ENCODE measurements at regions not wholly inside any gene's neighbourhood (a gene's known extent, or its start where the extent isn't known, plus 50 kb on each side); places are given as distances from the start of the nearest gene placed in this dataset.

DNA sequence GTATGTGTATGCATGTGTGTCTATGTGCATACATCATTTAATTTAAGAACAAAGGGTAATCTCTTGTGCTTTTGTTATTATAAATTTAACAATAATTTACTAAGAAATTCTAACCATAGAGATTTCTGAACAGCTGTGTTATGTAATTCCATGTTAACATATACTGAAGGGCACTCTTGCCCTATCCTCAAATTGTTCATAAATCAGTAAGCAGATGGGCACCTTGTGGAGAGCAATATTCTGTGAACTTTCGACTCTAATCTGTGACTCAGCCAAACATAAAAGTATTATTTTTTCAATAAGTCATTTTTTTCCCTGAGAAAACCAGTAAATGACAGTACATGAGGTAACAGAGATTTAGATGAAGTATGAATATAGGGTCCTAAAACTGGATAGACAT lies 938.3 kb upstream of the CRIM1 start:
- CTCF ChIA-PET, result no interaction called here
- ATAC-seq (ENCODE audit: low read depth) (no peak), DNase-seq (no peak)
- POLR2A ChIA-PET, result no interaction called here
- Mint-ChIP-seq H3K27ac (no peak overlapping the region), H3K4me3 (no peak overlapping the region), H3K36me3 (ENCODE audit: low read depth) (no peaks in the 10 kb centered on the region), H3K4me1 (no peaks in the 10 kb centered on the region), H3K27me3 (no peaks in the 10 kb centered on the region), H3K9me3 (peaks cover 4% of the 10 kb centered on the region)
- intact Hi-C loops (cut with micrococcal nuclease), result no loop called here
- TF ChIP-seq CTCF (IDR thresholded peaks at IDR 0.05), result no peak

- ChIA-PET CTCF (no interaction called here), POLR2A (no interaction called here)
- TF ChIP-seq CTCF (IDR thresholded peaks at IDR 0.05), result no peak
- ATAC-seq (ENCODE audit: low read depth) (no peak), DNase-seq (no peak)
- no peaks in the 10 kb centered on the region for H3K4me1 Mint-ChIP-seq
- peaks cover 2% of the 10 kb centered on the region for H3K9me3 Mint-ChIP-seq
- no peak overlapping the region for H3K27ac Mint-ChIP-seq
- no peak overlapping the region for H3K4me3 Mint-ChIP-seq
- H3K36me3 Mint-ChIP-seq (ENCODE audit: low read depth), result no peaks in the 10 kb centered on the region
- H3K27me3 Mint-ChIP-seq, result no peaks in the 10 kb centered on the region
- intact Hi-C loops (cut with micrococcal nuclease), result no loop called here
Observed at GRCh38 chr2:35416391-35417140, 939.0 kb upstream of the CRIM1 start.

DNA sequence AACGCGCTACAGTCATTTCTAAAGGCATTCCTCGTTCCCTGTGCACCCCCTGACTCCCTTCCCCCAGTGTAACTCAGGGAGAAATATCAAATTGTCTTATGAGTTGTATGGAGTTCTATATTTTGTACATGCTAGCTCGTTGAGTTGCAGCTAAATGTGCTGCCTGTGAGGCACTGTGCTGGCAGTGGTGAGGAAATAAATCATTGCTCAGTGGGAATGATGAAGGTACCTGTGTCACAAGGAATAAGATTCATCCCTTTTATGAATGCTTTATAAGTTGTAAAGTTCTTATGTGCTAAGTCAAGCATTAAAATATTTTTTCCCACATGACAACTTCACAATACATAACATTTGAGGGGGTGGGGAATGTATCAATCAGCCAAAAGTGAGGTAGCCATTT lies 939.6 kb upstream of the CRIM1 start:
- Mint-ChIP-seq H3K27me3 (no peaks in the 10 kb centered on the region), H3K4me3 (no peak overlapping the region), H3K9me3 (peaks cover 2% of the 10 kb centered on the region), H3K27ac (no peak overlapping the region), H3K4me1 (no peaks in the 10 kb centered on the region), H3K36me3 (ENCODE audit: low read depth) (no peaks in the 10 kb centered on the region)
- intact Hi-C loops (cut with micrococcal nuclease), result no loop called here
- POLR2A ChIA-PET, result no interaction called here
- CTCF ChIA-PET, result interaction anchor here (0.6 kb wide), 1 partner anchor 237 kb away, joined by 3 read pairs; no protein-coding TSS in a partner anchor
- no peak for ATAC-seq (ENCODE audit: low read depth)
- no peak for TF ChIP-seq CTCF (IDR thresholded peaks at IDR 0.05)
- no peak for DNase-seq

GRCh38 chr2:35415282-35415681 lies 940.3 kb upstream of the CRIM1 start:
- CTCF ChIA-PET, result interaction anchor here (0.6 kb wide), 1 partner anchor 238 kb away, joined by 3 read pairs; no protein-coding TSS in a partner anchor
- H3K9me3 Mint-ChIP-seq, result peaks cover 2% of the 10 kb centered on the region
- TF ChIP-seq CTCF (IDR thresholded peaks at IDR 0.05), result no peak
- no peaks in the 10 kb centered on the region for H3K36me3 Mint-ChIP-seq (ENCODE audit: low read depth)
- no peak overlapping the region for H3K27ac Mint-ChIP-seq
- ATAC-seq (ENCODE audit: low read depth) (no peak), DNase-seq (no peak)
- intact Hi-C loops (cut with micrococcal nuclease), result no loop called here
- no peaks in the 10 kb centered on the region for H3K27me3 Mint-ChIP-seq
- no peaks in the 10 kb centered on the region for H3K4me1 Mint-ChIP-seq
- POLR2A ChIA-PET, result no interaction called here
- no peak overlapping the region for H3K4me3 Mint-ChIP-seq

DNA sequence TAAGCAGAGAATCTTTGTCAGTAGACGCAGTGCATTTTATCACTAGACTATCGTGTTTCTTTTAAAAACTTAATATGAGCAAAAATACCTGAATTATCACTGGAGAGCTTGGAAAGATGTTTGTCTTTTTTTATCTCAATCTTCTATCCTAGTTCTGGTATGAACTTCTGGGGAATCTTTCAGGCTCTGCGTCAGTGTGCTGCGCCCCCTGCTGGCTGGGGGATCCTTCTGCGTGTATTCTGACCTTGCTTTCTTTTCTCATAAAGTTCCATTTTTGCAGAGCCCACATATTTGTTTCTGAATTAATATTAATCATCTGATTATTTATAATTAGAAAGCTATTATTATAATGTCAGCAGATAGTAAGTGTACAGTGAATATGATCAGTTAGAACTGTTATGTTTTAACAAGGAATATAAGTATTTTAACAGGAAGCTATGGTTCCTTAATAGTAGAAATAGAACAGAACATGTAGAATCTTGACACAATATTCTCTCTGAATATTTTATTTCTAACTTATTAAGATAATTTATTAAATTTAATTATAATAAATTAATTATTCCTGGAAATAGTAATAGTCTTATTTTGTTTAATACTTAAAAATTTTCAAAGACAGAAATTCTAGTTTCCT lies 945.0 kb upstream of the CRIM1 start:
- Mint-ChIP-seq H3K27ac (no peak overlapping the region), H3K27me3 (no peaks in the 10 kb centered on the region), H3K36me3 (ENCODE audit: low read depth) (no peaks in the 10 kb centered on the region), H3K9me3 (no peaks in the 10 kb centered on the region), H3K4me1 (no peaks in the 10 kb centered on the region), H3K4me3 (no peak overlapping the region)
- TF ChIP-seq CTCF (IDR thresholded peaks at IDR 0.05), result no peak
- POLR2A ChIA-PET, result no interaction called here
- intact Hi-C loops (cut with micrococcal nuclease), result no loop called here
- DNase-seq, result no peak
- ATAC-seq (ENCODE audit: low read depth), result no peak
- CTCF ChIA-PET, result interaction anchor here (1.0 to 1.2 kb wide), 2 partner anchors 9 to 1736 kb away, joined by 3 to 4 read pairs; no protein-coding TSS in a partner anchor

All from activated B cell treated with CpG ODN at 0.5 μM for 24 hours (primary cell).